GM21717 (cell line): ENCODE measurements at regions not wholly inside any gene's neighbourhood (a gene's known extent, or its start where the extent isn't known, plus 50 kb on each side); places are given as distances from the start of the nearest gene placed in this dataset.

Experiments used
- ATAC-seq: cut with Tn5 transposase; IDR thresholded peaks from one replicate; pipeline ENCODE4 v1.9.1; 2021; ENCODE audit warnings: mild to moderate bottlenecking, moderate library complexity; ENCODE audit not compliant: unreplicated experiment

- no peak for ATAC-seq
Measured at GRCh38 chr4:18935659-18936345, 914.2 kb upstream of the LCORL start.

- ATAC-seq, result no peak
Measured at GRCh38 chr4:18934197-18934596, 912.6 kb upstream of the LCORL start.

GRCh38 chr4:18932730-18933339 is 911.3 kb upstream of the LCORL start:
- ATAC-seq, result no peak

DNA sequence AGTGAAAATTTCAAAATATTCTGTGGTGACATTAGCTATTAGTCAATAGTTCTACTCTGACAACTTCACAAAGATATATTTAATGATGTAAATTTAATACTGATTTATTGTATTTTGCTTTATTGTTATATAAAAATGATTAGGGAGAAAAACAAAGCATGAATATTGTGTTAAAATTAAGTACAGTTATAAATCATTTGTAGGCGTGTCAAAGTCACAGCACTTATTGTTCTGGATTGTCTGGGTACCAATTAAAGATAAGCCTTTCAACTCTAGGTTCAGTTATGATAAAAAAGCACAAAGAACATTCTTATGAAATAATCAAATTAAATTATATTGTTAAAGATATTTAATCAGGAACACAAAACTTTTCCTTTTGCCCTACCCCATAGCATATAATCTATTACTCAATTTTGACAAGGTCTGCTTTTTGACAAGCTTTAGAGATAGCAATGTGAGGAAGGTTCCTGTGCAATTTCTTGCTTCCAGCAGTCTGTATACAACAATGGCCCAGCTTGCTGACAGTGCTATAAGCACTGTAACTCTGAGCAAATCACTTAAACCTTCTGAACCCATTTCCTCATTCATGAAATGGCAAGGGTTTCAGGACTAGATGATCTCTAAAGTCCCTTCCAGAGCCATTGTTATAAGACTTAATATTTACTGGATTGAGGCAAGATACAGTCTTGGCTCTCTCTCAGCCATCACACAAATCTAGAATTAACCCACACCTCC is 910.3 kb upstream of the LCORL start:
- no peak for ATAC-seq

DNA sequence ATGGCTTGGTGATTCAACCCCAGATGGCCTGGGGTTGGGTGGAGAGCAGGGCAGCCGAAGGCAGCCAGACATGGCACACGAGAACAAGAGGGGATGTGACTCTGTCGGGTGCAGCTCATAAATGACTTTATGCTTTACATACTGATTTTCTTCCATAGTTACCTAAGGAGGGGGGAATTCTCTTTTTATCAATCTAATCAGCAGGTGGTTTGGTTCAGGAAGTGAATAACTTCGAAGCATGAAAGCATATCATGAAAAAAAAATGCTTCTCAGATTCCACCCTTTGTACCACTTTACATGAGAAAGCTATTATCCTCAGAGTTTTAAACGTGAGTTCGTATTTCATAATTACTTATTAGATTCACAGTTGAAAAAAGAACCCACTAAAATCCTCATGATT is 908.9 kb upstream of the LCORL start:
- ATAC-seq, result no peak

DNA sequence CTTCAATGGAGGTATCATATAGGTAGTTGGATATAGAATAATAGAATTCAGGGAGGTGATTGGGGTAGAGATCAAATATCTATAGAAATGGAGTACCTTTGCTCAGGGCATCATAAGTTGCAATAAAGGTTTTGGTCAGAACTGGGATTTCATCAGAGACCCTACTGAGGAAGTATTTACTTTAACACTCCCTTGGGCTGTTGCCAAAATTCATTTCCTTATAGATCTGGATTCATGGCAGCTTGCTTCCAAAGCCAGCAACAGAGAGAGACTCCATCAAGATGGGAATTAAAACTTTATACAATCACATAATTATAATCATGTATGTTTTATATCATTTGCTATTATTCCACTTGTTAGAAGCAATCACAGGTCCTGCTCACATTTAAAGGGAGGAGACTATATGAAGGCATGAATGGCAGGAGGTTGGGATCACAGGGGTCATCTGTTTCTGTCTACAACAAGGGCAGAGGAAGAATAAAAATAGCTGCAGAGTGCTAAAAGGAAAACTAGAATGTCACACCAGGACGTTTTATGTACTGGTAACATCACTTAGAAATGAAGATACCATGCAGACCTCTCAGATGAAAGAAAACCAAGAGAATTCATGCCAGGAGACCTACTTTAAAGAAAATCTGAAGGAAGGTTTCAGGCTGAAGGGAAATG is 902.1 kb upstream of the LCORL start:
- ATAC-seq, result no peak

DNA sequence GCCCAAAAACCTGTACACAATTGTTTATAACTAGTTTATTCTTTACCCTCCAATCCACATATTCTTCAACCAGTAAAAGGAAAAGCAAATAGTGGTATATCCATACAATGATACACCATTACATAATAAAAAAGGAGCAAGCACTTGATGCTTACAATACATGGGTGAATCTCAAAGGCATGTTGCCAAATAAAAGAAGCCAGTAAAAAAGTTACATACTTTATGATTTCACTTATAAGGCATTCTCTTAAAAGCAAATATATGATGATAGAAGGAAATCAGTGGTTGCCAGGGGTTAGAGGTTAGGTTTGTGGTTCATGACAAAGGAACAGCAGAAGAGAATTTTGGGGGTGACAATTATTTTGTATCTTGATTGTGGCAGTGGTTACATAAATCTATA is 896.1 kb upstream of the LCORL start:
- ATAC-seq, result no peak

GRCh38 chr4:18914182-18914581 is 892.6 kb upstream of the LCORL start:
- ATAC-seq, result no peak

GRCh38 chr4:18894928-18895327 is 873.4 kb upstream of the LCORL start:
- ATAC-seq, result no peak

DNA sequence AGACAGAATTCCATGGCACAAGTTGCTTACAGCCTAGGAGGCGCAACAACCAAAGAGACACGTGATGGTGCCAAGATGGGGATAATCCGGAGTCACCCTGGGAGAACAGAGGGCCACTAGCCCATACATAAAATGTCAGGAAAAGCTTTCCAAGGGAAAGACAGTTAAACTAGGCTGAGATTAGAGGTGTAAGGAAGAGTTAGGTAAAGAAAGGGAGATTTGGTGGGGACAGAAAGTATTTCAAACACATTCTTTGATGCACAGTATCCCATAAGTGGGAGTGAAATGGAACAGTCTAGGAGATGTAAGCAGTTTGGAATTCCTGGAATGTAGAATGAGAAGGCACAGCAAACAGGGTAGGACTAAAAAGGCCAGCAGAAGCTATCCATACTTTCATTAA is 860.9 kb upstream of the LCORL start:
- ATAC-seq, result no peak

- no peak for ATAC-seq
Measured at GRCh38 chr4:18881556-18881955, 860.0 kb upstream of the LCORL start.

- no peak for ATAC-seq
Measured at GRCh38 chr4:18880871-18881270, 859.3 kb upstream of the LCORL start.

- ATAC-seq, result no peak
Measured at GRCh38 chr4:18878561-18878960, 857.0 kb upstream of the LCORL start.

DNA sequence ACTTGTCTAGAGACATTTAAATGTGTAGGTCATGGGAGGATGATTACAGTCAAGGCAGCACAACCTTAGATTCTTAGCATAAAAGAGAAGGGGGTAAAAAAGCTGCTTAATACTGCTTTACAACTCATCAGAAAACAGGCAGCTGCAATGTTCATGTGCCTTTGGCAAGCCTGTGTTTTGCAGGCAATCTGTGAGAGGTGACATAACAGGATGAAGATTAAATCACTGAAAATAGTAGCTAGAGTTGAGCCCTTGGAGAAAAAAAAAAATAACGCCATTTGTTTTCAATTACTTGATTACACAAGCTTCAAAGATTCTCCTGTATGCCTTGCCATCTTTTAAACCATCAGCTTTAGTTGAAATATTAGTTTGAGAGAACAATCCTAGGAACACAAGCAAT is 847.6 kb upstream of the LCORL start:
- ATAC-seq, result no peak

DNA sequence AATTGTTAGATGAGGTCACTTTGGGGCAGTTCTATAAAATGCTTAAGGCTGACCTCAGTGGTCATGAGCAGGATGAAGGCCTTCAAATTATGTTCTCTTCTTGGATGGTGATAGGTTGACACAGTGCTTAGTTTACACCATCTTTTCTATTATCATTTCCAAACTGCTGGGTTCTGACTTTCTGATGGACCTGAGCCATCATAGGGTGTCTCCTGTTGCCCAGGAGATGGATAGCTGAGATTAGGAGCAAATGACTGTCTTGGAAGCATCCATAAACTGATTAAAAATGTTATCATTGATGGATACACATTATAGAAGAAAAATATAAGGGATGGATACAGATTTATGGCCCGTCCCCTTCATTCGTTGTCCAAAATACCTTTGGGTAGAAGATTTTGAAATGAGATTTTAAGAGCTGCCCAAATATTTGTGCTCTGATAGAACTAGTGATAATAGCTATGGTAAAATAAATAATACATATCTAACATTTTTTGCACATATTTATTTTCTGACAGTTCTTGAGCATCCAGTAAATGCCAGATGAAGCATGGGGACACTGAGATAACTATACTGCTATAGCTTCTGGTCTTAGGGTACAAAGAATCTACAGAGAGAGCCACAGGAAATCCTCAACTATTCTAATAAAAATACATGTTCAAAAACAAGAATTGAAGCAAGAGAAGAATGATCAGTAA is 839.4 kb upstream of the LCORL start:
- no peak for ATAC-seq

DNA sequence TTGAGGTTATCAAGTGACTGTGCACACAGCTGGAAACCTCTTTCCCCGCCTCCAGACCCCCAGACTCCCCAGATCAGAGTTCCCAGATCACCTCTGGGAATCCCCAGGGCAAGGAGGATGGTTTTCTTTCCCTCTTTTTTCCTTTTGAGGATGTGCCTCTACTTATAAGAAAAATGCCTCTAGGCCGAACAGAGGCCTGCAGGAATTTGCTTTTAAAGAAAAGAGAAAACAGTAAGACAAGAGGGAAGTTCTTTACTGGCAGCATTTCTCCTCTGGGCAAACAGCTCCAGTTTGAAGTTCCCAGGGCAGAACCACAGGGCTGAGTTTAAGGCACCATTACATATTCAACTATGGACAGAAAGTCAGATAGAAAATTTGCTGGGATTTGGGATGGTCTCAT is 837.9 kb upstream of the LCORL start:
- no peak for ATAC-seq

DNA sequence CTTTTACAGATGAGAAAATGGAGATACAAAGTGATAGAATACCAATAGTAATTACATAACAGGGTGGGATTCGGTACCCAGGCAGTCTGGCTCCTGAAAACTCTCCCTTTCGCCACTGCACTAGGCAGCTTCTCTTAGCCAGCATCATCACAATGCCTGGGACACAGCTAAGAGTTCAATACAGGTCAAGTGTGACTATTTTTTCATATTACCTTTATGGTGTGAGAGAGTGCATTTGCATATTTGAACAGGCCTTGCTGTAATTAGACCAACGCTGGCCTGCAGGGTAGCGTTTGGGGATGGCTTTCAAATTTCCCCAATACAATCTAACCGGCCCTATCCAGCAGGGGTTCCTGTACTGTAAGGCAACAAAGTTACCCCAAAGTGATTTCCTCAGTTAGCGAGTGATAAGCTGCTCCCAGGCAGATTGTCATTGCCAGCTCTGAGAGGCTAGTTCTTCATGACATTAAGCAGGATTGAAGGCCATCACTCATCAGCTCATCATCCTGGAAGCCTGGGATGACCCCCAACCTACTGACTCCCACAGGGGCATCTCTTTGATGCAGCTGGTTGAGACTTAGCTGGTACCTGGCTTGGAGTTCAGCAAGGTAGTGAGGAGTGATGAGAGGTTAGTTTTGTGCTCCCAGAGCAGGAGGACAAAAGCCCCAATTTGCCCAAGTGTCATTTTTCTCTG is 836.8 kb upstream of the LCORL start:
- ATAC-seq, result no peak

- ATAC-seq, result no peak
Measured at GRCh38 chr4:18850867-18851266, 829.3 kb upstream of the LCORL start.

GRCh38 chr4:18847249-18847890 is 825.8 kb upstream of the LCORL start:
- ATAC-seq, result no peak

DNA sequence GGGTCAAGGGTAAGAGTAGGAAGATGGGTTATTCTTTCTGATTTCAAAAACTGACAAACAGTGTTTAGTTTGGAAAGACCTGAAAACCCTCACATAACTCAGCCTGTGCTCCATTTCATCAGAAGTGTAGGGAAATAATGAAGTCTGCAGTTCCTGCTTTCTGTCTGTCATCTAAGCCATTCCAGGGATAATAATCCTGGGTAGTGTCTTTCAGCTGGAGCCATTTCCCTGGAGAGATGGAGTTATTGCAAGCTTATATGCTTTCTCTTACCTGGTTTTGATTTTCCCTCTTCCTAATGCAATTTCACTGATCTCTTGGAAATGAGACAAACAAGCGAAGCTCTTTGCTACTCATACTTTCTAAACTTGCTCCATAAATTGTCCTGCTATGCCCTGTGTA is 824.8 kb upstream of the LCORL start:
- ATAC-seq, result no peak
